ENCODE measurements at regions not wholly inside any gene's neighbourhood (a gene's known extent, or its start where the extent isn't known, plus 50 kb on each side); places are given as distances from the start of the nearest gene placed in this dataset.

DNA sequence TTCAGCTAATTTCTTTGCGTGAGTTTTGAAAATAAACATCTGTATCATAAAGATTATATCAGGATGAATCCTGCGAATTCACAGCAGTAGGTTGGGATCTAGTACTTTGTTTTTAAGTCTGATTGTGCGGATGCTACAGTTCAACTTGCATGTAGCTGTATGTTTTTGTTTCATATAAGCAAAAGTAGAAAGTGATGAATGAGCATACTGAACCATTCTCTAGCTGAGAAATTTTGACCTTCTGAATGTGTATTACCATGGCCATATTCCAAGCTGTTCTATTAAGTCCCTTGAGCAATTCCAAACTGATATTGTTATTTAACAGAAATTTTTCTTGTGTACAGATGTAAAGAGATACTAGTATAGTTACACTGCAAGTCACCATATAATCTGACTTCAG lies 358.8 kb upstream of the MEOX2 start:
- TF ChIP-seq CTCF (IDR thresholded peaks at IDR 0.05) (no peak), POLR2A (IDR thresholded peaks at IDR 0.05) (no peak)
